DND-41 (cell line): ENCODE measurements at regions not wholly inside any gene's neighbourhood (a gene's known extent, or its start where the extent isn't known, plus 50 kb on each side); places are given as distances from the start of the nearest gene placed in this dataset.

Experiments
- ATAC-seq: fragments of 200-7000 bp; cut with Tn5 transposase; 3 replicates; pipeline ENCODE4 v1.9.1; 2021; ENCODE audit warnings: low read depth; ENCODE audit not compliant: insufficient read depth
- DNase-seq: peaks from one replicate; pipeline ENCODE4 v3.0.0-alpha.2; 2020
- H2AFZ ChIP-seq: 2 replicates; pipeline ENCODE4 v1.6.0; 2012; ENCODE audit warnings: low read depth, low read length
- H3K27ac ChIP-seq: 2 replicates; pipeline ENCODE4 v1.5.1; 2012; ENCODE audit warnings: low read length, inconsistent platforms
- H3K27me3 ChIP-seq: fragments of 200-600 bp; sonication (generic); 2 replicates; pipeline ENCODE4 v1.6.0; 2012; ENCODE audit warnings: low read length, mild to moderate bottlenecking, inconsistent platforms; ENCODE audit not compliant: insufficient read depth, poor library complexity
- H3K36me3 ChIP-seq: 2 replicates; pipeline ENCODE4 v1.5.1; 2012; ENCODE audit warnings: low read length, inconsistent platforms; ENCODE audit not compliant: insufficient read depth
- H3K4me1 ChIP-seq: 2 replicates; pipeline ENCODE4 v1.5.1; 2012; ENCODE audit warnings: mild to moderate bottlenecking, low read length; ENCODE audit not compliant: insufficient read depth
- H3K4me2 ChIP-seq: 2 replicates; pipeline ENCODE4 v1.6.0; 2012; ENCODE audit warnings: mild to moderate bottlenecking, moderate library complexity, low read length, inconsistent platforms; ENCODE audit not compliant: insufficient read depth
- H3K4me3 ChIP-seq, 2 experiments: fragments of 200-600 bp in 1 of 2; shearing (Covaris generic) in 1 of 2; 2 replicates each; pipeline ENCODE4 v1.5.1; 2012 to 2016; ENCODE audit warnings: inconsistent platforms in 2 of 2, low read length in 2 of 2, mild to moderate bottlenecking in 2 of 2, low read depth in 1 of 2, moderate library complexity in 1 of 2
- H3K79me2 ChIP-seq: 2 replicates; pipeline ENCODE4 v1.6.0; 2012; ENCODE audit warnings: low read length, inconsistent platforms; ENCODE audit not compliant: insufficient read depth
- H3K9ac ChIP-seq: 2 replicates; pipeline ENCODE4 v1.6.0; 2012; ENCODE audit warnings: low read depth, mild to moderate bottlenecking, inconsistent platforms, low read length, moderate library complexity
- H3K9me3 ChIP-seq: 2 replicates; pipeline ENCODE4 v1.5.1; 2012; ENCODE audit warnings: low read length, moderate library complexity, mild to moderate bottlenecking, inconsistent platforms; ENCODE audit not compliant: insufficient read depth, severe bottlenecking
- H4K20me1 ChIP-seq: 2 replicates; pipeline ENCODE4 v1.6.0; 2012; ENCODE audit warnings: low read length; ENCODE audit not compliant: insufficient read depth
- EZH2 ChIP-seq: IDR thresholded peaks from 3 replicates; pipeline ENCODE4 v1.6.1; 2012; ENCODE audit warnings: borderline replicate concordance, low read depth, mild to moderate bottlenecking, moderate library complexity, low read length, inconsistent platforms; ENCODE audit not compliant: severe bottlenecking
- TF ChIP-seq, protein P1 (sequence below): IDR thresholded peaks from 2 replicates; pipeline ENCODE4 v1.5.1; 2012; ENCODE audit warnings: borderline replicate concordance, low read length, moderate library complexity, mild to moderate bottlenecking; ENCODE audit not compliant: poor library complexity, severe bottlenecking; ENCODE audit errors: extremely low read depth

DNA sequence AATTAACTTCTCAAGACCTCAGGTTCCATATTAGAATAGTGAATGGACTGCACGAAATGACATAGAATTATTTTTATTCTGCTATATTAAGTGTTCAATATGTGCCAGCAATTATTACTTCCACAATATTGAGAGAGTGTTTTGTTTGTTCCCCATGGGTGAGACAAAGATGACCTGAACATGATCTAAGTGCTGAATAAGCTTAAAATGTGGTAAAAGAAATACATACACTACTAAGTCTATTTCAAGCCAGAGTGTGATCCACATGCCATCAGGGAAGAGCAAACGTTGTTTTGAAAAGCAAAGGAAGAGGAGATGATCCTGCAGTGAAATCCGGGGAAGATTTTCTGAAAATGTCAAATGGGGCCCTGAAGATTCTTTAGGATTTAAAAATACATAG lies 59.8 kb upstream of the RUNX1 start:
- Histone ChIP-seq H3K9ac (no peak overlapping the region), H3K4me3 (no peak overlapping the region), H3K79me2 (no peaks in the 10 kb centered on the region), H3K27ac (no peak overlapping the region), H3K27me3 (no peaks in the 10 kb centered on the region), H2AFZ (no peak overlapping the region), H3K4me1 (peaks cover 12% of the 10 kb centered on the region), H4K20me1 (no peaks in the 10 kb centered on the region), H3K9me3 (no peaks in the 10 kb centered on the region), H3K36me3 (no peaks in the 10 kb centered on the region), H3K4me2 (no peak overlapping the region)
- ATAC-seq (no peak), DNase-seq (no peak)
- no peak for TF ChIP-seq EZH2
- TF ChIP-seq, protein P1, sequence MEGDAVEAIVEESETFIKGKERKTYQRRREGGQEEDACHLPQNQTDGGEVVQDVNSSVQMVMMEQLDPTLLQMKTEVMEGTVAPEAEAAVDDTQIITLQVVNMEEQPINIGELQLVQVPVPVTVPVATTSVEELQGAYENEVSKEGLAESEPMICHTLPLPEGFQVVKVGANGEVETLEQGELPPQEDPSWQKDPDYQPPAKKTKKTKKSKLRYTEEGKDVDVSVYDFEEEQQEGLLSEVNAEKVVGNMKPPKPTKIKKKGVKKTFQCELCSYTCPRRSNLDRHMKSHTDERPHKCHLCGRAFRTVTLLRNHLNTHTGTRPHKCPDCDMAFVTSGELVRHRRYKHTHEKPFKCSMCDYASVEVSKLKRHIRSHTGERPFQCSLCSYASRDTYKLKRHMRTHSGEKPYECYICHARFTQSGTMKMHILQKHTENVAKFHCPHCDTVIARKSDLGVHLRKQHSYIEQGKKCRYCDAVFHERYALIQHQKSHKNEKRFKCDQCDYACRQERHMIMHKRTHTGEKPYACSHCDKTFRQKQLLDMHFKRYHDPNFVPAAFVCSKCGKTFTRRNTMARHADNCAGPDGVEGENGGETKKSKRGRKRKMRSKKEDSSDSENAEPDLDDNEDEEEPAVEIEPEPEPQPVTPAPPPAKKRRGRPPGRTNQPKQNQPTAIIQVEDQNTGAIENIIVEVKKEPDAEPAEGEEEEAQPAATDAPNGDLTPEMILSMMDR, result no peak

DNA sequence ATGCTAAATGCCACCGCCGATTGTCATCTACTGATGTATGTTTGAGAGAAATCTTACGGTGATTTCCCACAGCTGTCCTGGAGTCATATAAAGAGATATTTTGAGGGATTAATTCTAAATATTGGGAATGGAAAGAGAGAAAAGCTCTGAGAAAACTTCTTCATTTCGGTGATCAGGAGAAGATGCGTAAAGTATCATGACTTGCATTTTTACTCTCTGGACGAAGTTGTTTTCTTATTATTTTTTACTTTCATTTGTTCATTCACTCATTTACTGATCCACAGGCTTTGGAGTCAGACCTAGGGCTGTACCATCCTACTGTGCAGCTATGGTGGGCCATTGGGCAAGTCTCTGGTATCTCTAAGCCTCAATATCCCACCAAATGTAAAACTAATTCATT lies 58.4 kb upstream of the RUNX1 start:
- peaks cover 12% of the 10 kb centered on the region for H3K4me1 ChIP-seq
- H3K79me2 ChIP-seq, result no peaks in the 10 kb centered on the region
- H3K27ac ChIP-seq, result no peak overlapping the region
- no peaks in the 10 kb centered on the region for H3K36me3 ChIP-seq
- ATAC-seq (no peak), DNase-seq (no peak)
- H3K9ac ChIP-seq, result no peak overlapping the region
- H3K27me3 ChIP-seq, result no peaks in the 10 kb centered on the region
- no peak overlapping the region for H3K4me3 ChIP-seq
- H2AFZ ChIP-seq, result no peak overlapping the region
- H3K9me3 ChIP-seq, result no peaks in the 10 kb centered on the region
- TF ChIP-seq, protein P1, result no peak
- no peak for TF ChIP-seq EZH2
- no peak overlapping the region for H3K4me2 ChIP-seq
- no peaks in the 10 kb centered on the region for H4K20me1 ChIP-seq

DNA sequence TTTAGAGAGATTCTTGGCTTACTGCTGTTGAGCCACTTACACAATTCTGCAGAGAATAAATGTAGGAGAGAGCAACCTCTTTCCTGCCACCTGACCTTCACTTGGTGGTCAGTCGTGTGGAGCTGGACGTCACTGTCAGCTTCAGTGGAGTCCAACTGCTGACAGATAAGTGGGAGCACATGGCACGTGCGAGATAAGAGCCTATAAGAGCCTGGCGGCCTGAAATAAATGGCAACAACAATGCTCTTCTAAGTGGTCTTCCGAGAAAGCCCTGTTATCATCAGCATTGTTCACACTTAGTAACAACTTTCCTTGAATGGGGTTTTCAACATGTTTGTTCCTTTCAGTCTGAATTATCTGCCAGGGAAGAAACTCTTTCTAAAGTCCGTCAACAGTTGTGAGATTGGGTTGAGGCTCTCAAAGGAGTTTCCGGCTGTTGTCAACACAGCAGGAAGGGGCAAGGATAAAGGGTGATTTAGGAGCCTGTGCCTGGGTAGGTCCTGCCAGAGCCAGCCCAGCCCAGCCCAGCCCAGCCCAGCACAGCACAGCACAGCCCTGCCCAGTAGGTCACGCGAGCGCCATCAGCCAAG lies 57.2 kb upstream of the RUNX1 start:
- no peaks in the 10 kb centered on the region for H3K27me3 ChIP-seq
- no peak overlapping the region for H3K4me3 ChIP-seq
- H4K20me1 ChIP-seq, result no peaks in the 10 kb centered on the region
- DNase-seq (no peak), ATAC-seq (no peak)
- no peaks in the 10 kb centered on the region for H3K36me3 ChIP-seq
- H3K79me2 ChIP-seq, result no peaks in the 10 kb centered on the region
- no peak overlapping the region for H2AFZ ChIP-seq
- H3K9ac ChIP-seq, result no peak overlapping the region
- H3K27ac ChIP-seq, result no peak overlapping the region
- H3K4me1 ChIP-seq, result peaks cover 21% of the 10 kb centered on the region
- no peak overlapping the region for H3K4me2 ChIP-seq
- TF ChIP-seq EZH2, result no peak
- TF ChIP-seq, protein P1, result no peak
- H3K9me3 ChIP-seq, result no peaks in the 10 kb centered on the region
